ENCODE measurements at regions not wholly inside any gene's neighbourhood (a gene's known extent, or its start where the extent isn't known, plus 50 kb on each side); places are given as distances from the start of the nearest gene placed in this dataset.

GRCh38 chr2:180360283-180360618, 353.2 kb upstream of the CWC22 start:
- TF ChIP-seq, protein P1, sequence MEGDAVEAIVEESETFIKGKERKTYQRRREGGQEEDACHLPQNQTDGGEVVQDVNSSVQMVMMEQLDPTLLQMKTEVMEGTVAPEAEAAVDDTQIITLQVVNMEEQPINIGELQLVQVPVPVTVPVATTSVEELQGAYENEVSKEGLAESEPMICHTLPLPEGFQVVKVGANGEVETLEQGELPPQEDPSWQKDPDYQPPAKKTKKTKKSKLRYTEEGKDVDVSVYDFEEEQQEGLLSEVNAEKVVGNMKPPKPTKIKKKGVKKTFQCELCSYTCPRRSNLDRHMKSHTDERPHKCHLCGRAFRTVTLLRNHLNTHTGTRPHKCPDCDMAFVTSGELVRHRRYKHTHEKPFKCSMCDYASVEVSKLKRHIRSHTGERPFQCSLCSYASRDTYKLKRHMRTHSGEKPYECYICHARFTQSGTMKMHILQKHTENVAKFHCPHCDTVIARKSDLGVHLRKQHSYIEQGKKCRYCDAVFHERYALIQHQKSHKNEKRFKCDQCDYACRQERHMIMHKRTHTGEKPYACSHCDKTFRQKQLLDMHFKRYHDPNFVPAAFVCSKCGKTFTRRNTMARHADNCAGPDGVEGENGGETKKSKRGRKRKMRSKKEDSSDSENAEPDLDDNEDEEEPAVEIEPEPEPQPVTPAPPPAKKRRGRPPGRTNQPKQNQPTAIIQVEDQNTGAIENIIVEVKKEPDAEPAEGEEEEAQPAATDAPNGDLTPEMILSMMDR (IDR thresholded peaks at IDR 0.05 in 8 of 11, conservative IDR thresholded peaks at IDR 0.05 in 3 of 11) = no peak
- no peak for TF ChIP-seq POLR2AphosphoS5 (IDR thresholded peaks at IDR 0.05)
- no peak for TF ChIP-seq POLR2A (IDR thresholded peaks at IDR 0.05)

Measured in spleen (tissue), 7 donors.